ENCODE measurements at regions not wholly inside any gene's neighbourhood (a gene's known extent, or its start where the extent isn't known, plus 50 kb on each side); places are given as distances from the start of the nearest gene placed in this dataset.

GRCh38 chr3:35498506-35499210, 140.7 kb upstream of the ARPP21 start:
- TF ChIP-seq CTCF (IDR thresholded peaks at IDR 0.05) (no peak), POLR2A (IDR thresholded peaks at IDR 0.05) (no peak)

All from lower leg skin (tissue), 3 donors.